NCI-H2171 treated with DMSO at 0.1 percent for 48 hours (cell line): ENCODE measurements at regions not wholly inside any gene's neighbourhood (a gene's known extent, or its start where the extent isn't known, plus 50 kb on each side); places are given as distances from the start of the nearest gene placed in this dataset.
"Not testable (repeated sequence)": the region's sequence is repeated elsewhere in the genome, so short reads cannot be mapped to it uniquely, and the experiment has no call there.

ENCODE experiments used
- DNase-seq: peaks from one replicate; lab custom pipeline; 2025; lab: John Stamatoyannopoulos, UW

DNA sequence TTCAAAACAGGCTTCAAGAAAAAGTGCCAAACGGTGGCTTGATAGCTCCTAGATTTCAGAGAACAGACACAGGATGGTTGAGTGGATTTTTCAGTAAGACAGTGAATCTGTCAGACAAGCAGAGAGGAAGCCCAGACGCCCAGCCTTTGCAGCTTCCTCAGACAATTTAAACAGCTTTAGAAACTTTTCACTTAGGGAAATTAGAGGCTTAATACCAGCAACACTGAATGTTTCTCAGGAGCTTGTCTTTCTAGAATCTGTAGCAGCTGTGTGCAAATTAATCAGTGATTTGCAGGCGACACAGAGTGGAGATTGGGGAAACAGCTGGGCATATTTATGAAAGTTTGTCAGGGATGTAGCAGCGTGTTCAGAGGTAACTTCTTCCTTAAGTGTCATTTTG is 362.1 kb downstream of the GALC start:
- DNase-seq: no peak

DNA sequence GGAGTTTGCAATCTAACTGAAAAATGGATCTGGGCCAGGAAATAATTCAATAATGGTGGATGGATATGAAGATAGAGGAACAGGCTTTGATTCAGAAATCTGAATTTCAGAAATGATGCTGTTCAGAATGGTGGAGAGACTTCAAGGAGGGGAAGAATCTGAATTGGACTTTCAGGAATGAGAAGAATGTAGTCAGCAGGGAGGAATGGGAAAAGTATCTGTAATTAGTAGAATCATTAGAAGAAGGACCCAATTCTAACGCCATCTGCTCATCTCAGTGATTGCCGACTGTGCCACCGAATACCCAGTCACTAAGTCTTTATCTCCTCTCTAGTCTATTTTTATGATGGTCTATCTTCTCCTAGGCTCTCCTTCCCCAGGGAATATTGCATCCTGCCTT is 363.2 kb downstream of the GALC start:
- no peak for DNase-seq

DNA sequence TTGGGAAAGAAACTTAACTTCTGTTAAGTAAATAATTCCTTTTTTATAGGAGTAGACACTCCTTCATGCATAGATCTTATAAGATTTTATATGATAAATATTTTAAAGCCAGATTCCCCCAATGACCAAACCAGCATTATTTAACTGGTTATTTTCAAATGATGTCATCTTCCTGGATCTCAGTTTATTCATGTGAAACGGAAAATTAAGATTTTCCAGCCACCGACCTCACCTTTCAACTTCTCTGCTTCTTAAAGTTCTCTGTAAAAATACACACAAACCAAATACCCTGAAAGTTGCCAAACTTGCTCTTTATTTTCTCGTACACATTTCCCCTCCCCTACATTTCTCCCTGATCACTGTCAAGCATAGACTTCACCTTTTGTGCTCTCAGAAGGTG is 364.2 kb downstream of the GALC start:
- no peak for DNase-seq

DNA sequence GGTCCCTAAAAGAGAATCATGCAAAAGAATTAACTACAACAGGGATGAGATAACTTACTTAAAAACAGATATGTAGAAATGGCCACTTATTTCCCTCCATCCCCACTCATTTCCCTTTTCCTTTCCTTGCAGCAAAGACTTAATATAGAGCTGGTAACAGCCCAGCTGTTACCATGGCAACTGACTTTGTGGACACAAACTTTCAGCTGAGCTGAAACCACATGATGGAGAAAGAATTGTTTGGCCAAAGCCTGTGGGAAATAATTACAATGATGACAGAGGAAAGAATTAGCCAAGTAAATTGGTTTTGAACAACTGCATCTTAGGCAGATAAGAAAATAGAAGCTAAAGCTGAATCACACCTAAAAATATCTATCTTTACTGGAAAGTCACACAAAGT is 364.9 kb downstream of the GALC start:
- no peak for DNase-seq

DNA sequence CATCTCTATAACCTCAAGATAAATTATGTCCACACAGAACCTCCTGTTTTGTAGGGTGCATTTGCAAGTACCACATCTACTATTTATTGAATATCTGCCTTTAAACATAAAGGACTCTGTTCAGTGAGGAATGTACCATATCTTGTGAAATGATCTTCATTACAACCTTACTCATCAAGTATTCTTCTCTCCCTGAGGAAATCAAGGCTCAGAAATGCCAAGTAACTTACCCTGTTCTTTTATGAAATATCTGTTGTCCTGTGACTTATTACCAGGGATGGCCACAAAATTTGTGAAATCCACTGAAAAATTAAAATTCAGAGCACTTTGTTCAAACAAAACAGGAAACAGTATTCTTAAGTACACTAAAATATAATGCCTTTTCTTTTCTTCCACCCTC is 366.7 kb downstream of the GALC start:
- DNase-seq: no peak

DNA sequence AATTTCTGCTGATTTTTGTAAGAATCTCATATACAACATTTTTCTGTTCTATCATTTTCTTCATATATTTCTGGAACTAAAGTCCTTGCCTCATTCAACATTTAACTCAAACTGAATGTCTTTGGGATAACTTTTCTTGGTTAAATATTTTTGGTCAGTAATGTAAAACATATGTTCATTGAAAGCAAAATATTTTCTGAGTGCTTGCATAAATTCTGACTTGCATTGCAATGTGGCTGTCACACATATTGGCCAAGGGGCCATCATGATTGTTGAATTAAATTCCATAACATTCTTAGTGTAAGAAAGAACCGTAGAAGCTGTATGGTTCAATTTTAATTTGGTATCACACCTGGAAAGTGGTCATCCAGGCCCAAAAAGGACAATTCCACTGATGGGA is 369.4 kb downstream of the GALC start:
- no peak for DNase-seq

DNA sequence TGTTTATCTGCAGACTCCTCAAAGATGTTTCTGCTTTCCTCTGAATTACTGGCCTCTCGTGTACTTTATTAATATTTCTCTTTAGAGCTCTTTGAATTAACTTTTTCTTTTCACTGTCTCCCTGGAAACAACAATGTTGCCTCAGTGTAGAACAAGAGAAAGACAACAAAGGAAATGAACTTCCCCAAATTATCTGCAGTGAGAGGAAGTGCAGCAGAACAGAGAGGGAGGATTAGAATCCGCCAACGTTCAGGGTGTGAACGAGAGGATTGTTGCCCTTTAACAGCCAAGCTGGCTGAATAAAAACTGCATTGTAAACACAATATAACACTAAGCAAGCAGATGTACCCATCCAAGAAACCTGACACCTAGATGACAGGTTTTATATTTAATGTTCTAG is 375.9 kb downstream of the GALC start:
- no peak for DNase-seq

DNA sequence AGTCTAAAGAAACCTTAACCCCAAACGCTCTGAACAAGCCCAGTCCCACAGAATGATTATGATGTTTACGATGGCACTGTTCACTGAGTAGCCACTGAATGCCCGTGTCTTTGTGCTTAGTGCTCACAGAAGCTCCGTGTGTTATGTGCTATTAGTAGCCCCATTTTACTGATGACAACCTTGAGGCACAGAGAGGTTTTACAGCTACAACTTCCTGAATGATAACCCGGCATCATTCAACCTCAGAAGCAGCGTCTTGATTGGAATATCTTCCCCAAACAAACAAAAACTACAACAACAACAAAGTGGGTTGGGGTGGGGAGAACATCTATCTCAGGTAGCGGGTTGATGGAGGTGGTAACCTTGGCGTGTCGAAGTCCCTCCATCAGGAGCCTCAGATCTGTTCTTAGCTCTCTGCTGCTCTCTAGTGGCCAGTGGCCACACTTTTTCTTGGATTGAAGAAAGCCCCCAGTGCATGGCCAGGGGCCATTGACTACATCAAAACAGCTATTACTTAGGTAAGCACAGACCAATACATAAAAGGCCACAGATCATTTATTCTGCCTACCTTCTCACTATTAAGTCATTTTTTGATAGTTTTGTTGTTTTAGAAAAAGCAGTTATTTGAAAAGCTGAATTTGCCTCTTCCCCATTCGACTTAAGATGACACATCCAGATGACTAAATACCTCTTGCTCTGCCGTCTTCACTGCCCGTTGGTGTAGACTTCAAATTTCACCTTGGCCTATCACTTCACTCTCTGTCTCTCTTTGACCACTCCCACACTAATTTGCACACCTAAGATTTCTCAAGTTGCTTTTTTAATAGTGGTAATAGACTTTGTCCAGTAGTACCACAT is 376.9 kb downstream of the GALC start:
- peak; percentile 82 for DNase-seq

DNA sequence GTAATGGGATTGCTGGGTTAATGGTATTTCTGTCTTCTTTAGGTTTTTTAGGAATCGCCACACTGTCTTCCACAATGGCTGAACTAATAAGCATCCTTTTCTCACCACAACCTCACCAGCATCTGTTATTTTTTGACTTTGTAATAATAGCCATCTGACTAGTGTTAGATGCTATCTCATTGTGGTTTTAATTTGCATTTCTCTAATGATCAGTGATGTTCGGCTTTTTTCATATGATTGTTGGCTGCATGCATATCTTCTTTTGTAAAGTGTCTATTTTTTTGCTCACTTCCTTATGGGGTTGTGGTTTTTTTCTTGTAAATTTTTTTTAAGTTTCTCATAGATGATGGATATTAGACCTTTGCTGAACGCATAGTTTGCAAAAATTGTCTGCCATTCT is 377.9 kb downstream of the GALC start:
- peak; percentile 42 for DNase-seq

DNA sequence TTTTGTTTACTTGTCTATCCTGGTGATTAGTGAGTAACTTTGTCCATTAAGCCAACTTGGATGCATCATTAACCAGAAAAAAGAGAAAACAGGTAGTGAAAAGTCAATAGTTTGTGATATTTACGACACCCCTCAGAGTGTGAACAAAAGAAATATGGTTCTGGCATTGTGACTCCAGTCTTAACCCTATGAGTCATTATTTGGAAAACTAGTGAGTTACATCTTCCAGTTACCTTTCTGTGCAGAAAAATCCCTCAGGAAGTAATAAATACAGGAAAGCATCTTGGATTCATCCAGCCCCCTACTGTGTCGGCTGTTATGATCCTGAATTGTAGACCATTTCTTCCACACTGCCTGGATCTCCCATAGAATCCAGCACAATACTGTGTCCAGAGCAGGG is 379.1 kb downstream of the GALC start:
- no peak for DNase-seq

DNA sequence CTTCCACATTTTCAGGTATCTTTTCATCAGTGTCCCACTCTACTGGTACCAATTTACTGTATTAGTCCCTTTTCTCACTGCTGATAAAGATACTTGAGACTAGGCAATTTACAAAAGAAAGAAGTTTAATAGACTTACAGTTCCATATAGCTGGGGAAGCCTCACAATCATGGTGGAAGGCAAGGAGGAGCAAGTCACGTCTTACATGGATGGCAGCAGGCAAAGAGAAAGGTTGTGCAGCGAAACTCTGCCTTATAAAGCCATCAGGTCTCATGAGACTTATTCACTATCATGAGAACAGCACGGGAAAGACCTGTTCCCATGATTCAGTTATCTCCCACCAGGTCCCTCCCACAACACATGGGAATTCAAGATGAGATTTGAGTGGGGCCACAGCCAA is 385.9 kb downstream of the GALC start:
- DNase-seq: not testable (repeated sequence)

DNA sequence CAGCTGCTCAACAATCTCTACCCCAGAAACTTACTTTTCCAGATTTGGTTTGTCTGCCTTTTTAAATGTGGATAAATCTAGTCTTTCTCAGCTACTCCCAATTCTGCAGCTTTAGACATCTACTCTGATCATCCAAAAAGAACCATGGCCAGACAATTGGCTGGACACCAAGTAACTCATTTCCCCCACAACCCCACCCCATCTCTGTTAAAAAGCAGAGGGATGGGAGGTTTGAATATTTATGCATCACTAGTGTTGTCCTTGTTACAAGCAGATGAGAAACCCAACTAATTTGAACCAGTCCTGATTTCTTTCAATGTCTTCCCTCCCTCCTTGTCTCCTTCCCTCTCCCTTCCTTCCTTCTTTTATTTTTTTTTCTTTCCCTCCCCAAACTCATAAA is 391.9 kb downstream of the GALC start:
- no peak for DNase-seq

DNA sequence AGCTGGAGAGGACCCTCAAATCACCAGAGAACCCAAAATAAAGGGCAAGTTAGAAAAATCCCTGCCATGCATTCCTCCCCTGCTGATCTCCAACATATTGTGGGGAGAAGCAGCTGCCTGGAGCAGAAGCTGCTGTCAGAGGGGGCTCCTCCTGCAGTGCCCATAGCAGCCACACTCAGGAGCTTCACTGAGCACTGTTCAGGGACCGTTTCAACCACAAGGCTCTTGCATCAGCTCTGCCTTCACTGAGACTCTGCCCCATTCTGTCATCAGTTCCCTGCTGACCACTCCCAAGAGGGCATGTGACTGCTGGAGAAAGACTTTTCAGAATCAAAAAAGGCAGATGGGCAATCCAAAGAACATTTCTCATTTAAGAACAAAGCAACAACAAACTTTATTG is 392.7 kb downstream of the GALC start:
- DNase-seq: no peak

DNA sequence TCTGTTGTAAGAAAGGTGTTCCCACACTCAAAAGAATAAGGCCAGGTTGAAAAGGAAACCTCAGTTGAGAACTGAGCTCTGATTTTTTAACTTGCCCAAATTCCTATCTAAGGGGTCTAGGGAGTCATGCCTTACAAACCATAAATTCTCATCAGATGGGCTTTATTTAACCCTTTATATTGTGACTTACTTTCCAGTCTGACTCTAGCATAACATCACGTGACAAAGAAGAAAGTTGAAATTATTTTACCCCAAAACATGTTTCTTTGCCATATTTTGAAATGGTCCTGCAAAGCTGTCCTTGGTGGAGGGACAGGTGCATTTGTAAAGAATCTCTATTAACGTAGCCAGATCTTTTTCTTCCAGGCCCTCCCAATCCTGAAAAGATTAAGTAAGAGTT is 411.7 kb downstream of the GALC start:
- DNase-seq: no peak

DNA sequence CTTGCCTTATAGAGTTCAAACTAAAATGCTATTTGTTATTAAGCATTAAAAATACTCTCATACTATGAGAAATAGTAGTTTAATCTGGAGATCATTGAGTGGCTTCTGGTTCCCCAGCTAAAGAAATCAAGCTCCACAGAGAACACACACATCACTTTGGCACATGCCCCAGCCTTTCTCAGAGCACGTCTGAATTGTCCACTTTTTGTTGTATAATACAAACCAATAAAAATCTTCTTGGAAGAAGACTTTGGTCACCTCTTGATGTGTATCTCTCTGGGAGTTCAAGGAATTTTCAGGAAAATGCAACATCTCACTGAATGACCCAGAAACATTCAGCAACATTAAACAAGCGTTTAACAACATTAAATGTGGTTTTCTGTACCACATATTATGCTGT is 413.9 kb downstream of the GALC start:
- DNase-seq: no peak

DNA sequence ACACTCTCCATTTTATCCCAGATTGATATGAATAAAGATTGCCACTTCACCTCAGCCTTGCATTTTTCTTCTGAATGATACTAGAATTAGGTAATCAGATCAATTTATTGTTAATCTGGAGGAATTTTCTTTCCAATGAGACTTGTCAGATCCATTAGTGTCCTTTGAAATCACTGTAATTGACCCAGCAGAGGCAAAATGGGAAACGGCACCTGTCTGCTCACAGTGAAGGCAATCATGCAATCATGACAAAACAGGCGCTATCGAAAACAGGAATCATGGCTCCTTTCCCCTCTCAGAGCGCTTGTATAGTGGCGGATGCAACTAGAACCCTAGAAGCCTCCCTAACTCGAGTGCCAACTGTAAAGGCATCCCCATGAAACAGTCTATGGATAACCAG is 417.6 kb downstream of the GALC start:
- DNase-seq: no peak

DNA sequence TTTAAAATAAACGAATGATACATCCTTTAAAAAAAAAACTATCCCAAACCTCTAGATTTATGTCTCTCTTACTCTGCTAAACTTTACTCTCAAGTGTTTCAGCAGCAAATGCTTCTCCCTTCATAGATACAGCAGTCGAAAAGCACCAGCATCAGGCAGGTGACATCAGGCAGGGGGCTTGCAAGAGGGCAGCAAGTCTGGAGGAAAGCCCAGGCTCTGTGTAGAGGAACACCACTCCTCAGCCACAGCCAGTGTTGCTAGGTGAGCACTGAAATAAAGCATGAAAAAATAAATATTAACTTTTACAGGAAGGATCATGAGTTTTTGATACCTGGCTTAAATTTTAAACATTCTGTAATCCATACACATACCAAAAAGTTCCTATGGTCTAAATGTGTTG is 419.4 kb downstream of the GALC start:
- DNase-seq: no peak

DNA sequence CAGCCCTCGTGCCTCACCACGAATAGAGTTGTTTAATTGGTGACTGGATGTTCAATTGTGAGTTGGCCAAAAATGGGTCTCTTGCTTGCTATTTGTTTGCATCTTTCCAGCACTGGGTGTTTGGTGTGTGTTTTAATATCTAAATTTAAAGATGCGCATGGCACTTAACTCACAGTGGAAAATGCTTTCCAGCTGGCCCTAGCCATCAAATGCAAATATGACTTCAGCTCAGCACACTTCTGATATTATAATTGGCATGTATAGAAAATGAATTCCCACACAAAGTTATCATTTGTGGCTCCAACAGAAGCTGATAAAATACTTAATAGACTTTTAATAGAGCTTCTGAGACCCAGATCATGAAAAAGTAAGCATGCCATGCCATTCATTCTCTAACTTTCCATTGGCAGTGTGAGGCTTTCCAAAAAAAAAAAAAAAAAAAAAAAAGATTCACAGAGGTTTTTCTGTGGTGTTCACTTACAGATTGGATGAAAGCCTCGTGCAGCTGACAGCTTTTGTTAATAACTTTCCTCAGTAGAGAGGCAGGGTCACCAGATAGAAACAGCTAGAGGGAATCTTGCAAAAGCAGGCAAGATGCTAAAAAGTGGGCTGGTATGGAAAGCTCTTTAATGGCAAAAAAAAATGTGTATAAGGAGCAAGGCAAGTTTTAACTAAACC is 425.2 kb downstream of the GALC start:
- DNase-seq: peak; percentile 62

DNA sequence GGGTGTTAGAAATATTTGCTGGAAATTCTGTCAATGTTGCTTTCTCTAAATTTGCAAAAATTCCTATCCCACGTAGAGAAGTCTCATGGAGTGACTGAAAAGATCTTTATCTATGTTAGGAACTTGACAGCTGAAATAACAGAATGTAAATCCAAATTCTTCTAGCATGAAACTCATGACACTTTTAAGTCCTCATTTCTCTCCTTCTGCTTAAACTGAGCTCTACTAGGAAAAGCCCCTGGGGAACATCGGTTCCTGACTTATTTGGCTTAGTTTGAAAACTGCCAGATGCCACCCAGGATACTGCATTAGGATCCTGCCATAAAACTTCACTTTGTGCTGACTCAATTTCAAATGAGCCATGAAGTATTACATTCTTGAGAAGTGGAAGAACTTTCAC is 426.0 kb downstream of the GALC start:
- DNase-seq: peak; percentile 80

DNA sequence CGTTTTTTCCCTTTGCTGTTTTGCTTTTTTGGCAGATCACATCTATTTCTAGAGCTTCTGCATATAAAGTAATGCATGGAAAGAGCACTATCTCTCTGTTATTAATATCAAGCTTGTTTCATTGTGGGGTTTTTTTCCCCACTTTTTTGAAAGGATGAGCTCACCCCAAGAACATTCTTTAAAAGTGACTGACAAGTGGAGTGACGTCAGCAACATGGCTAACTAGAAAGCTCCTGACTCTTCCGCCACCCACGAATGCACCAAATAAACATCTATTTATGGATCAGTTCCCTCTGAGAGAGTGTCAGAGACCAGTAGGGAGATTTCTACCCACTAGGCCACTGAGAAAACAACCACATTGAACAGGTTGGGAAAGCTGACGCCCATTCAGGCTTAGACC is 445.4 kb downstream of the GALC start:
- no peak for DNase-seq

DNA sequence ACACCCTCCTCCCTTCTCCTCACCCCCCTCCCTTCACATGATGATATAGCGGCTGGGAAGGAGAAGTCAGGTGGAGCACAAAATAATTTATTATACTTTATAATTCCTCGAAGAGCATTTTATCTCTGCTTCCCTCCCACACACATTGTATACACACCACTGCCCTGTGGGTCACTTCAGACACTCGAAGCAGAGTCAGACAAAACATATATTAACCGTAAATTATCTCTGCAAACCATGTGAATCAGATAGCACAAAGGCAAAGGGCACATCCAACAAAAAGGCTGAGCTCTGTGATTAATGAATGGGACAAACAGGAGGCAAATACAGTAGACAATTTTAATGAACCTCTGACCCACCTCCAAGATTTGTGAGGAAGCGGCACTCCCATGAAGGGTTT is 450.7 kb downstream of the GALC start:
- no peak for DNase-seq

DNA sequence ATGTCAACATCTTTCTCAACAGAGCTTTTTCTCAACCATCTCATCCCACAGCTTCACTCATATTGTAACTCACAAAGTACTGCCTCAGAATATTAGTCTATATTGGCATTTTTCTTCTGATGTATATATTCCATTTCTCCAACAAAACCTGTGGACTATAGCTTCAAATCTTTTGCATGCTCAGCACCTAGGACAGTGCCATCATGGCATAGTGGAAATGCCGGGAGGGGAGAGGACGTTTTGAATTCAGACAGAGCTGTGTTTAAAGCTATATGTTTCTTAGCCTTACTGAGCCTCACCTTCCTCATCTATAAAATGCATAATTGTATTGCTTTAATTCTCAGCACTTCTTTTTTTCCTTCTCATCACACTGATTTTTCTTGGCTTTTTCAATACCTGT is 452.6 kb downstream of the GALC start:
- no peak for DNase-seq

DNA sequence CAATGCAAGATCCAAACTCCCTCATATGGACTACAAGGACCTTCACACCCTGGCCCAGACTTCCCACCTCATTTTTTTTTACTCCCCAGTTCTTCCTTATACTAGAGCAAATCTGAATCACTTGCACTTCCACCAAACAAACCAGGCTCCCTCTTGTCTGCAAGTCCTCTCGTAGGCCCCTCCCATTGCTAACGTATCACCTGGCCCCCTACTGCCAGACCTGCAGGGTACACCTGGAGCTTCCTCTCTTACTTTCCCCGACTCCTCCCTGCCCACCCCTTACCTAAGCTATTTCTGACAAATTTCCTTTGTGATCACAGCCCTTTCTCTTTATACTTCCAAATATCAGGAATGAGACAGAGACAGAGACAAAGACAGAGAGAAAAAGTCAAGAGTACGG is 463.9 kb downstream of the GALC start:
- peak; percentile 27 for DNase-seq

DNA sequence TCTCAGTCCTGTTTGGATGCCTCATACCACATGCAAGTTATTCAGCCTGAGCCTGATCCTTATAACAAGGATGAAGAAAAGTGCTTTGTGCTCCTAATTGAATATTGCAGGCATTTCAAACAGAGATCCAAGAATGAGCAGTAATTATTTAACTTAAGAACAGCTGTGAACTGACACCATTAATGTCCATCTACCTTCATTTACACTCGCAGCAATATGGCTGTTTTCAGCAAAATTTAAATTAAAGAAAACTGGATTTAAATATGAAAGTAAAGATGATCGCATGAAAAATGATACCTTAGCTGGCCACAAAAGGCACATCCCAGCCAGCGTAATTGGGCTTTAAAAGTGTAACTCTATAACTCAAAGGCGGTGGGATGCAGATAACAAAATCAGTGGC is 466.3 kb downstream of the GALC start:
- DNase-seq: no peak
